HepG2 (cell line): ENCODE measurements at regions not wholly inside any gene's neighbourhood (a gene's known extent, or its start where the extent isn't known, plus 50 kb on each side); places are given as distances from the start of the nearest gene placed in this dataset.

ENCODE experiments used
- ATAC-seq: fragments of 200-7000 bp; cut with Tn5 transposase; 3 replicates; pipeline ENCODE4 v1.9.1; 2020; ENCODE audit warnings: mild to moderate bottlenecking, moderate library complexity
- BruUV-seq: library from RNA; stranded (reverse); fragments of 400-500 nt; replicated peaks from 2 replicates; lab custom pipeline; 2021; lab: Mats Ljungman, UMichigan
- CTCF ChIA-PET: fragments of 300-600 bp; formaldehyde crosslinking; extraction: SDS; loops from one replicate; lab custom pipeline; 2021; ENCODE audit warnings: low total read pairs, inconsistent platforms, low intra/inter-chr PET ratio; lab: Yijun Ruan, JAX
- POLR2A ChIA-PET: fragments of 350-600 bp; sonication (Branson Sonifier 250); formaldehyde crosslinking; loops from one replicate; lab custom pipeline; 2020; ENCODE audit warnings: antibody characterized with exemption, inconsistent platforms; lab: Yijun Ruan, JAX
- DNase-seq: peaks from one replicate; pipeline ENCODE4 v3.0.0-alpha.2; 2015; ENCODE audit warnings: low spot score
- FAIRE-seq: peaks from 3 replicates; lab custom pipeline; 2011; peaks lifted over from hg19 to GRCh38; lab: Jason Lieb, UNC
- H2AFZ ChIP-seq: one replicate; pipeline ENCODE4 v1.6.1; 2011; ENCODE audit warnings: low read length, inconsistent platforms
- H3K27ac ChIP-seq: fragments of 300-600 bp; 3 replicates; pipeline ENCODE4 v1.8.0; 2011; ENCODE audit warnings: mixed run types, mild to moderate bottlenecking, mixed read lengths, low read length, inconsistent platforms; ENCODE audit not compliant: insufficient read depth; ENCODE audit errors: extremely low read length
- H3K27me3 ChIP-seq, 2 experiments: fragments of 200-600 bp in 1 of 2; 2 replicates in 1 of 2; 3 replicates in 1 of 2; pipeline versions ENCODE4 v1.6.0 to v1.8.0; 2011; ENCODE audit warnings: low read length in 2 of 2, mild to moderate bottlenecking in 2 of 2, moderate library complexity in 2 of 2, inconsistent platforms in 1 of 2; ENCODE audit not compliant: insufficient read depth in 2 of 2, control insufficient read depth in 1 of 2
- H3K36me3 ChIP-seq, 2 experiments: fragments of 200-600 bp in 1 of 2; replicated peaks in 1 of 2; 2 replicates in 1 of 2; 3 replicates in 1 of 2; pipeline versions ENCODE4 v1.5.1 to v1.8.0; 2011; ENCODE audit warnings: low read length in 2 of 2, inconsistent platforms in 1 of 2; ENCODE audit not compliant: insufficient read depth in 2 of 2, control insufficient read depth in 1 of 2
- H3K4me1 ChIP-seq: 2 replicates; pipeline ENCODE4 v1.5.1; 2012; ENCODE audit warnings: low read length, inconsistent platforms; ENCODE audit not compliant: insufficient read depth
- H3K4me2 ChIP-seq: 2 replicates; pipeline ENCODE4 v1.6.0; 2011; ENCODE audit warnings: low read depth, low read length, inconsistent platforms
- H3K4me3 ChIP-seq, 3 experiments: fragments of 200-600 bp in 1 of 3; sonication (generic), shearing (Covaris generic) in 1 of 3; replicated peaks in 1 of 3; 2 replicates each; pipeline ENCODE4 v1.5.1; 2011 to 2016; ENCODE audit warnings: low read length in 3 of 3, inconsistent platforms in 2 of 3, low read depth in 2 of 3, mild to moderate bottlenecking in 2 of 3, control low read depth in 1 of 3, mixed read lengths in 1 of 3; ENCODE audit not compliant: insufficient read depth in 1 of 3
- H3K79me2 ChIP-seq: one replicate; pipeline ENCODE4 v1.6.1; 2011; ENCODE audit warnings: low read length, inconsistent platforms; ENCODE audit not compliant: insufficient read depth
- H3K9ac ChIP-seq: 2 replicates; pipeline ENCODE4 v1.6.0; 2011; ENCODE audit warnings: mild to moderate bottlenecking, low read depth, low read length, inconsistent platforms; ENCODE audit not compliant: insufficient read depth
- H3K9me3 ChIP-seq: 2 replicates; pipeline ENCODE4 v1.5.1; 2012; ENCODE audit warnings: mild to moderate bottlenecking, low read length
- H4K20me1 ChIP-seq: 2 replicates; pipeline ENCODE4 v1.6.0; 2011; ENCODE audit warnings: inconsistent platforms, mild to moderate bottlenecking, low read length, moderate library complexity; ENCODE audit not compliant: insufficient read depth
- CBFB ChIP-seq: sonication (generic); formaldehyde crosslinking; IDR thresholded peaks from 2 replicates; pipeline ENCODE4 v1.4.0; 2020; ENCODE audit warnings: missing genetic modification reagents
- CEBPZ ChIP-seq: IDR thresholded peaks from 2 replicates; pipeline ENCODE4 v1.6.1; 2012; ENCODE audit warnings: low read length, improper control_type of control experiment
- DMAP1 ChIP-seq: IDR thresholded peaks from 2 replicates; pipeline ENCODE4 v1.6.1; 2016
- EP300 ChIP-seq, 3 experiments: sonication (generic) in 1 of 3; formaldehyde crosslinking in 1 of 3; IDR thresholded peaks; 2 replicates each; pipeline versions ENCODE4 v1.5.1 to v1.6.1; 2011 to 2020; ENCODE audit warnings: low read depth in 2 of 3, low read length in 2 of 3, borderline replicate concordance in 1 of 3, improper control_type of control experiment in 1 of 3, mild to moderate bottlenecking in 1 of 3, missing genetic modification reagents in 1 of 3, moderate library complexity in 1 of 3
- ESRRA ChIP-seq: sonication (generic); formaldehyde crosslinking; IDR thresholded peaks from 2 replicates; pipeline ENCODE4 v1.5.1; 2020; ENCODE audit warnings: mild to moderate bottlenecking, low read depth, missing genetic modification reagents
- HNRNPK ChIP-seq: fragments of 200-400 bp; formaldehyde crosslinking; IDR thresholded peaks from 2 replicates; pipeline ENCODE4 v1.6.1; 2018; ENCODE audit warnings: low read length, low read depth, moderate library complexity, mild to moderate bottlenecking; ENCODE audit not compliant: poor library complexity, severe bottlenecking
- MAFF ChIP-seq: IDR thresholded peaks from 2 replicates; pipeline ENCODE4 v1.6.1; 2011; ENCODE audit warnings: low read depth, low read length, improper control_type of control experiment
- MAFK ChIP-seq, 2 experiments: IDR thresholded peaks in 1 of 2; conservative IDR thresholded peaks in 1 of 2; 2 replicates each; pipeline ENCODE4 v1.6.1; 2011; ENCODE audit warnings: improper control_type of control experiment in 2 of 2, low read length in 2 of 2
- NFYC ChIP-seq: IDR thresholded peaks from 2 replicates; pipeline ENCODE4 v1.6.1; 2016; ENCODE audit warnings: missing genetic modification reagents, missing compliant biosample characterization
- TBL1XR1 ChIP-seq: fragments of 150-350 bp; IDR thresholded peaks from 2 replicates; pipeline ENCODE4 v1.6.1; 2014; ENCODE audit warnings: borderline replicate concordance, low read length; ENCODE audit not compliant: partially characterized antibody
- TOE1 ChIP-seq: sonication (generic); formaldehyde crosslinking; IDR thresholded peaks from 2 replicates; pipeline ENCODE4 v1.4.0; 2020; ENCODE audit warnings: mild to moderate bottlenecking, missing genetic modification reagents
- TSC22D2 ChIP-seq: sonication (generic); formaldehyde crosslinking; IDR thresholded peaks from 2 replicates; pipeline ENCODE4 v1.5.1; 2020; ENCODE audit warnings: missing genetic modification reagents, mild to moderate bottlenecking, borderline replicate concordance
- ZFP82 ChIP-seq: sonication (generic); formaldehyde crosslinking; IDR thresholded peaks from 2 replicates; pipeline ENCODE4 v1.5.1; 2020; ENCODE audit warnings: mild to moderate bottlenecking, missing genetic modification reagents, borderline replicate concordance
- ZNF7 ChIP-seq: IDR thresholded peaks from 2 replicates; pipeline ENCODE4 v1.6.1; 2016; ENCODE audit warnings: missing biosample characterization, missing genetic modification reagents
- ZNF776 ChIP-seq: sonication (generic); formaldehyde crosslinking; IDR thresholded peaks from 2 replicates; pipeline ENCODE4 v1.4.0; 2020; ENCODE audit warnings: mild to moderate bottlenecking, missing genetic modification reagents
- WGBS: methylation state at CpG from one replicate; pipeline ENCODE4 v1.1.6; 2017; ENCODE audit warnings: low lambda C conversion rate; 5-methylcytosine and 5-hydroxymethylcytosine counted together
- in situ Hi-C: cut with HindIII; loops from 2 replicates; pipeline ENCODE4 v1.10.0; 2017; ENCODE audit warnings: low pct_unique_long_range_greater_than_20kb; ENCODE audit not compliant: extremely low pct_ligation_motif_present
- intact Hi-C: fragments of 100-400 bp; cut with micrococcal nuclease; formaldehyde crosslinking; loops from one replicate; pipeline ENCODE4 v1.10.0; 2022; ENCODE audit not compliant: unreplicated experiment
- TF ChIP-seq, protein P1 (sequence below): sonication (generic); formaldehyde crosslinking; IDR thresholded peaks from 2 replicates; pipeline ENCODE4 v1.5.0; 2020; ENCODE audit warnings: missing genetic modification reagents

- no peak overlapping the region for H3K4me2 ChIP-seq
- intact Hi-C loops (no loop called here), in situ Hi-C loops (loop anchor here (25.0 kb wide), 1 partner anchor 1248 kb away; no protein-coding TSS in a partner anchor)
- TF ChIP-seq TSC22D2 (CRISPR knock-in tag) (no peak), MAFF (peak; percentile 54), MAFK (conservative IDR thresholded peaks at IDR 0.05 in 1 of 2, IDR thresholded peaks at IDR 0.05 in 1 of 2; ENCODE audit: low read length in 2 of 2) (peak; percentile 11 to 69; a peak in 2 of 4 replicates), ESRRA (CRISPR knock-in tag) (no peak), ZFP82 (CRISPR knock-in tag) (no peak)
- no peaks in the 10 kb centered on the region for H4K20me1 ChIP-seq
- WGBS: 13% methylated on average over 3 of the region's 3 CpGs
- no peak for ATAC-seq
- H2AFZ ChIP-seq: no peak overlapping the region
- H3K27me3 ChIP-seq: no peaks in the 10 kb centered on the region; a peak in 1 of 5 replicates
- BruUV-seq: no TSS peak
- FAIRE-seq: no peak
- no peaks in the 10 kb centered on the region for H3K36me3 ChIP-seq
- H3K4me1 ChIP-seq: no peaks in the 10 kb centered on the region
- no peak overlapping the region for H3K9ac ChIP-seq
- CTCF ChIA-PET: no interaction called here
- H3K79me2 ChIP-seq: no peaks in the 10 kb centered on the region
- no peaks in the 10 kb centered on the region for H3K9me3 ChIP-seq
- POLR2A ChIA-PET: no interaction called here
- no peak overlapping the region for H3K4me3 ChIP-seq
- H3K27ac ChIP-seq: no peak overlapping the region
- no peak for DNase-seq
These were observed 123.5 kb upstream of the PKN2 start for GRCh38 chr1:88560621-88561020.

- Histone ChIP-seq H4K20me1 (no peaks in the 10 kb centered on the region), H3K27ac (no peak overlapping the region), H3K4me1 (no peaks in the 10 kb centered on the region), H3K9me3 (no peaks in the 10 kb centered on the region), H3K4me3 (no peak overlapping the region), H3K79me2 (no peaks in the 10 kb centered on the region), H3K36me3 (no peaks in the 10 kb centered on the region), H3K4me2 (no peak overlapping the region), H3K27me3 (no peaks in the 10 kb centered on the region; a peak in 1 of 5 replicates), H2AFZ (no peak overlapping the region), H3K9ac (no peak overlapping the region)
- no peak for DNase-seq
- POLR2A ChIA-PET: no interaction called here
- ATAC-seq: no peak
- CTCF ChIA-PET: no interaction called here
- intact Hi-C loops: no loop called here
- no TSS peak for BruUV-seq
- in situ Hi-C loops: loop anchor here (25.0 kb wide), 1 partner anchor 1251 kb away; no protein-coding TSS in a partner anchor
- no peak for FAIRE-seq
- 0% methylated on average over 3 of the region's 3 CpGs for WGBS
- TF ChIP-seq, protein P1, sequence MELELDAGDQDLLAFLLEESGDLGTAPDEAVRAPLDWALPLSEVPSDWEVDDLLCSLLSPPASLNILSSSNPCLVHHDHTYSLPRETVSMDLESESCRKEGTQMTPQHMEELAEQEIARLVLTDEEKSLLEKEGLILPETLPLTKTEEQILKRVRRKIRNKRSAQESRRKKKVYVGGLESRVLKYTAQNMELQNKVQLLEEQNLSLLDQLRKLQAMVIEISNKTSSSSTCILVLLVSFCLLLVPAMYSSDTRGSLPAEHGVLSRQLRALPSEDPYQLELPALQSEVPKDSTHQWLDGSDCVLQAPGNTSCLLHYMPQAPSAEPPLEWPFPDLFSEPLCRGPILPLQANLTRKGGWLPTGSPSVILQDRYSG (CRISPR knock-in tag): no peak
- no peak for TF ChIP-seq CBFB (CRISPR knock-in tag)
- TF ChIP-seq TOE1: no peak
- TF ChIP-seq ZNF776 (CRISPR knock-in tag): no peak
- no peak for TF ChIP-seq ZNF7 (CRISPR knock-in tag)
- no peak for TF ChIP-seq TBL1XR1
- no peak for TF ChIP-seq DMAP1 (CRISPR knock-in tag)
- no peak for TF ChIP-seq HNRNPK
- no peak for TF ChIP-seq CEBPZ
- TF ChIP-seq EP300 (IDR thresholded peaks at IDR 0.05; ENCODE audit: low read depth in 2 of 2, low read length in 2 of 2): no peak
- TF ChIP-seq EP300 (CRISPR knock-in tag; IDR thresholded peaks at IDR 0.05; ENCODE audit: borderline replicate concordance): no peak
- TF ChIP-seq NFYC: no peak
These were observed 121.1 kb upstream of the PKN2 start for GRCh38 chr1:88562991-88563390.
